Neuronal stem cell (in vitro differentiated cells): ENCODE measurements at regions not wholly inside any gene's neighbourhood (a gene's known extent, or its start where the extent isn't known, plus 50 kb on each side); places are given as distances from the start of the nearest gene placed in this dataset.

Experiments
- DNase-seq: peaks from one replicate; pipeline ENCODE4 v3.0.0-alpha.2; 2013; ENCODE audit warnings: low spot score
- H2AFZ ChIP-seq: one replicate; pipeline ENCODE4 v1.6.1; 2013; ENCODE audit warnings: mild to moderate bottlenecking, low read length, inconsistent platforms
- H2AK5ac ChIP-seq: 2 replicates; pipeline ENCODE4 v1.6.1; 2013; ENCODE audit warnings: low read depth, mild to moderate bottlenecking, inconsistent platforms, low read length, moderate library complexity, mixed read lengths
- H2BK120ac ChIP-seq: 2 replicates; pipeline ENCODE4 v1.6.1; 2013; ENCODE audit warnings: low read depth, mild to moderate bottlenecking, inconsistent platforms, low read length, moderate library complexity, mixed read lengths
- H2BK12ac ChIP-seq: one replicate; pipeline ENCODE4 v1.6.1; 2013; ENCODE audit warnings: low read length, inconsistent platforms
- H2BK15ac ChIP-seq: 2 replicates; pipeline ENCODE4 v1.6.1; 2013; ENCODE audit warnings: mild to moderate bottlenecking, low read length, inconsistent platforms, mixed read lengths
- H2BK5ac ChIP-seq: one replicate; pipeline ENCODE4 v1.6.1; 2013; ENCODE audit warnings: inconsistent platforms, mild to moderate bottlenecking, low read length, moderate library complexity
- H3K14ac ChIP-seq: one replicate; pipeline ENCODE4 v1.6.1; 2013; ENCODE audit warnings: low read length, inconsistent platforms
- H3K18ac ChIP-seq: 2 replicates; pipeline ENCODE4 v1.6.1; 2013; ENCODE audit warnings: low read length, inconsistent platforms
- H3K23ac ChIP-seq: 2 replicates; pipeline ENCODE4 v1.6.1; 2013; ENCODE audit warnings: low read depth, mild to moderate bottlenecking, mixed read lengths, low read length, inconsistent platforms; ENCODE audit not compliant: poor library complexity
- H3K27ac ChIP-seq: replicated peaks from 3 replicates; pipeline ENCODE4 v1.5.1; 2013; ENCODE audit warnings: low read length, inconsistent platforms
- H3K27me3 ChIP-seq, 3 experiments: 2 replicates each; pipeline ENCODE4 v1.6.1; 2013; ENCODE audit warnings: low read length in 3 of 3, mild to moderate bottlenecking in 2 of 3, inconsistent platforms in 1 of 3, low read depth in 1 of 3, mixed read lengths in 1 of 3, moderate library complexity in 1 of 3; ENCODE audit not compliant: control insufficient read depth in 3 of 3, insufficient read depth in 3 of 3
- H3K36me3 ChIP-seq, 2 donors: replicated peaks in 1 of 2; 2 replicates each; pipeline ENCODE4 v1.6.1; 2013; ENCODE audit warnings: low read length in 2 of 2; ENCODE audit not compliant: control insufficient read depth in 2 of 2, insufficient read depth in 2 of 2
- H3K4ac ChIP-seq: 2 replicates; pipeline ENCODE4 v1.6.1; 2013; ENCODE audit warnings: inconsistent platforms, mild to moderate bottlenecking, low read length, moderate library complexity
- H3K4me1 ChIP-seq, 2 donors: 1 replicate in 1 of 2; 2 replicates in 1 of 2; pipeline ENCODE4 v1.6.1; 2013; ENCODE audit warnings: low read length in 2 of 2, low read depth in 1 of 2; ENCODE audit not compliant: control insufficient read depth in 2 of 2, insufficient read depth in 1 of 2
- H3K4me2 ChIP-seq: one replicate; pipeline ENCODE4 v1.6.1; 2013; ENCODE audit warnings: mild to moderate bottlenecking, low read length, inconsistent platforms; ENCODE audit not compliant: insufficient read depth, poor library complexity, severe bottlenecking
- H3K4me3 ChIP-seq, 2 donors: 2 replicates each; pipeline ENCODE4 v1.5.1; 2013; ENCODE audit warnings: low read length in 2 of 2, mild to moderate bottlenecking in 2 of 2, inconsistent platforms in 1 of 2, moderate library complexity in 1 of 2
- H3K79me1 ChIP-seq: one replicate; pipeline ENCODE4 v1.6.1; 2013; ENCODE audit warnings: low read depth, mild to moderate bottlenecking, inconsistent platforms, low read length, moderate library complexity
- H3K9ac ChIP-seq: one replicate; pipeline ENCODE4 v1.6.1; 2013; ENCODE audit warnings: mild to moderate bottlenecking, low read depth, low read length, inconsistent platforms; ENCODE audit not compliant: poor library complexity
- H3K9me3 ChIP-seq, 2 donors: replicated peaks in 1 of 2; 2 replicates each; pipeline versions ENCODE3 to v1.6.1; 2013; ENCODE audit warnings: low read length in 2 of 2, mild to moderate bottlenecking in 2 of 2, inconsistent platforms in 1 of 2, low read depth in 1 of 2, mixed read lengths in 1 of 2, moderate library complexity in 1 of 2; ENCODE audit not compliant: control insufficient read depth in 2 of 2, insufficient read depth in 1 of 2
- H4K8ac ChIP-seq: one replicate; pipeline ENCODE4 v1.6.1; 2013; ENCODE audit warnings: low read depth, mild to moderate bottlenecking, inconsistent platforms, low read length, moderate library complexity
- H4K91ac ChIP-seq: one replicate; pipeline ENCODE4 v1.6.1; 2013; ENCODE audit warnings: low read length, low read depth, mild to moderate bottlenecking, inconsistent platforms; ENCODE audit not compliant: poor library complexity
- WGBS, 2 donors: extraction: QIAGEN DNeasy Blood & Tissue Kit; methylation state at CpG; one replicate each; pipeline ENCODE4 v1.1.7; 2013; ENCODE audit warnings: missing lambda C conversion rate in 2 of 2, mixed read lengths in 1 of 2; ENCODE audit not compliant: insufficient read length in 2 of 2, insufficient replicate concordance in 1 of 2; ENCODE audit errors: extremely low coverage in 2 of 2; 5-methylcytosine and 5-hydroxymethylcytosine counted together

DNA sequence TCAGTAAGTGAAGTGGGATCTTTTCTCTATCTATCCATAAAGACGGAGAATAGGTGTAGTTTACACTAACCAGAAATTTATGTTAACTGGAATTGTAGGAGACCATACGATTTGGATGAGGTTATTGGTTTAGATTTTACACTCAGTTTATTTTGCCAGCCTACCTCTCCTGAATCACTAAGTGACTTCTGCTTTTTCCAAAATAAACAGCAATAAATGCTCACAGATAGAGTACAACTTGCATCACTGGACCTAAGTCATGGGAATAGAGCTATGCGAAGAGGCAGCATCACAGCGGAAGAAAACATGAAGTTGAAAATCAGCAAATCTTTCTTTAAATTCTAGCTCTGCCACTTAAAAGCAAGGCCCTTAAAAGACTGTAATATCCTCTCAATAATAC is 781.0 kb downstream of the LIG4 start:
- H2BK120ac ChIP-seq = no peak overlapping the region
- H3K9ac ChIP-seq = no peak overlapping the region
- no peaks in the 10 kb centered on the region for H3K79me1 ChIP-seq
- H3K4me2 ChIP-seq = no peak overlapping the region
- H2BK15ac ChIP-seq = no peak overlapping the region
- H4K8ac ChIP-seq = no peak overlapping the region
- H2BK12ac ChIP-seq = no peak overlapping the region
- H3K36me3 ChIP-seq = no peaks in the 10 kb centered on the region
- no peaks in the 10 kb centered on the region for H3K27me3 ChIP-seq
- H2AFZ ChIP-seq = no peak overlapping the region
- no peak overlapping the region for H3K14ac ChIP-seq
- no peak overlapping the region for H3K23ac ChIP-seq
- no peak overlapping the region for H3K18ac ChIP-seq
- H3K27ac ChIP-seq = no peak overlapping the region
- no peak overlapping the region for H2AK5ac ChIP-seq
- no peak overlapping the region for H3K4ac ChIP-seq
- DNase-seq = no peak
- H2BK5ac ChIP-seq = no peak overlapping the region
- no peak overlapping the region for H3K4me3 ChIP-seq
- no CpG with 5 or more reads among the region's 4 CpGs for WGBS, 2 donors
- H3K4me1 ChIP-seq = peaks cover 0 to 4% of the 10 kb centered on the region in 2 donors
- H3K9me3 ChIP-seq = no peaks in the 10 kb centered on the region
- H4K91ac ChIP-seq = no peak overlapping the region

- Histone ChIP-seq H3K9me3 (peaks cover 0 to 3% of the 10 kb centered on the region in 2 donors), H2BK15ac (no peak overlapping the region), H3K4me1 (no peaks in the 10 kb centered on the region), H3K4me3 (no peak overlapping the region), H2AK5ac (no peak overlapping the region), H3K9ac (no peak overlapping the region), H3K27ac (no peak overlapping the region), H2AFZ (no peak overlapping the region), H2BK12ac (no peak overlapping the region), H3K4ac (no peak overlapping the region), H2BK5ac (no peak overlapping the region), H4K8ac (no peak overlapping the region), H3K27me3 (no peaks in the 10 kb centered on the region), H3K23ac (no peak overlapping the region), H3K14ac (no peak overlapping the region), H3K4me2 (no peak overlapping the region), H2BK120ac (no peak overlapping the region), H3K79me1 (no peaks in the 10 kb centered on the region), H3K18ac (no peak overlapping the region), H3K36me3 (no peaks in the 10 kb centered on the region), H4K91ac (no peak overlapping the region)
- no peak for DNase-seq
Measured at GRCh38 chr13:107427536-107427935, 787.8 kb downstream of the LIG4 start.

- Histone ChIP-seq H2AFZ (no peak overlapping the region), H3K4me1 (peaks cover 0 to 2% of the 10 kb centered on the region in 2 donors), H3K14ac (no peak overlapping the region), H2BK12ac (no peak overlapping the region), H2BK5ac (no peak overlapping the region), H3K18ac (no peak overlapping the region), H3K9me3 (peaks cover 0 to 3% of the 10 kb centered on the region in 2 donors), H4K8ac (no peak overlapping the region), H2AK5ac (no peak overlapping the region), H3K79me1 (no peaks in the 10 kb centered on the region), H3K23ac (no peak overlapping the region), H3K9ac (no peak overlapping the region), H3K27ac (no peak overlapping the region), H3K4me3 (no peak overlapping the region), H3K4ac (no peak overlapping the region), H3K27me3 (no peaks in the 10 kb centered on the region), H3K36me3 (no peaks in the 10 kb centered on the region), H3K4me2 (no peak overlapping the region), H4K91ac (no peak overlapping the region), H2BK120ac (no peak overlapping the region), H2BK15ac (no peak overlapping the region)
- WGBS, 2 donors = no CpG with 5 or more reads among the region's 2 CpGs
- DNase-seq = no peak
Measured at GRCh38 chr13:107422421-107422820, 792.9 kb downstream of the LIG4 start.

- no peak overlapping the region for H2AK5ac ChIP-seq
- no peak overlapping the region for H3K27ac ChIP-seq
- H2BK5ac ChIP-seq = no peak overlapping the region
- no peak overlapping the region for H3K4ac ChIP-seq
- H3K9ac ChIP-seq = no peak overlapping the region
- no peaks in the 10 kb centered on the region for H3K79me1 ChIP-seq
- H4K8ac ChIP-seq = no peak overlapping the region
- H2AFZ ChIP-seq = no peak overlapping the region
- peaks cover 0 to 3% of the 10 kb centered on the region in 2 donors for H3K9me3 ChIP-seq
- H3K4me3 ChIP-seq = no peak overlapping the region
- no peak overlapping the region for H4K91ac ChIP-seq
- no peak overlapping the region for H2BK12ac ChIP-seq
- no peak overlapping the region for H3K4me2 ChIP-seq
- H3K14ac ChIP-seq = no peak overlapping the region
- H3K4me1 ChIP-seq = peaks cover 0 to 2% of the 10 kb centered on the region in 2 donors
- H3K36me3 ChIP-seq = no peaks in the 10 kb centered on the region
- no peak overlapping the region for H3K23ac ChIP-seq
- no peaks in the 10 kb centered on the region for H3K27me3 ChIP-seq
- no peak overlapping the region for H3K18ac ChIP-seq
- H2BK120ac ChIP-seq = no peak overlapping the region
- no peak overlapping the region for H2BK15ac ChIP-seq
- whole genome bisulfite sequencing, 2 donors = no CpG with 5 or more reads among the region's 1 CpG
- DNase-seq = no peak
Measured at GRCh38 chr13:107421951-107422350, 793.4 kb downstream of the LIG4 start.
